Esophagus (tissue), 2 donors: ENCODE measurements at regions not wholly inside any gene's neighbourhood (a gene's known extent, or its start where the extent isn't known, plus 50 kb on each side); places are given as distances from the start of the nearest gene placed in this dataset.
"Not testable (repeated sequence)": the region's sequence is repeated elsewhere in the genome, so short reads cannot be mapped to it uniquely, and the experiment has no call there.

Experiments used
- H3K27ac ChIP-seq, 2 donors: one replicate each; pipeline ENCODE4 v1.5.1; 2013; ENCODE audit warnings: low read depth in 2 of 2, mild to moderate bottlenecking in 2 of 2, inconsistent platforms in 1 of 2, low read length in 1 of 2, moderate library complexity in 1 of 2
- H3K27me3 ChIP-seq, 2 donors: one replicate each; pipeline ENCODE4 v1.6.1; 2013; ENCODE audit warnings: low read length in 2 of 2, control low read depth in 1 of 2, mild to moderate bottlenecking in 1 of 2; ENCODE audit not compliant: insufficient read depth in 2 of 2, control insufficient read depth in 1 of 2
- H3K36me3 ChIP-seq, 2 donors: one replicate each; pipeline ENCODE4 v1.6.1; 2013; ENCODE audit warnings: low read length in 1 of 2; ENCODE audit not compliant: control insufficient read depth in 2 of 2, insufficient read depth in 2 of 2
- H3K4me1 ChIP-seq, 2 donors: one replicate each; pipeline ENCODE4 v1.6.1; 2013; ENCODE audit warnings: low read length in 1 of 2; ENCODE audit not compliant: control insufficient read depth in 2 of 2, insufficient read depth in 2 of 2
- H3K4me3 ChIP-seq, 2 donors: one replicate each; pipeline ENCODE4 v1.5.1; 2013; ENCODE audit warnings: low read length in 2 of 2, mild to moderate bottlenecking in 2 of 2, low read depth in 1 of 2, moderate library complexity in 1 of 2
- H3K9me3 ChIP-seq, 2 donors: one replicate each; pipeline ENCODE4 v1.6.1; 2013; ENCODE audit warnings: mild to moderate bottlenecking in 2 of 2, low read depth in 1 of 2, low read length in 1 of 2, moderate library complexity in 1 of 2; ENCODE audit not compliant: control insufficient read depth in 2 of 2, insufficient read depth in 1 of 2
- WGBS, 2 donors: extraction: QIAGEN DNeasy Blood & Tissue Kit; methylation state at CpG; one replicate each; pipeline ENCODE4 v1.1.7; 2013; 5-methylcytosine and 5-hydroxymethylcytosine counted together
- donor health status: healthy with polysubstance abuse.
- donor health status: Bipolar disorder and iron deficiency.

DNA sequence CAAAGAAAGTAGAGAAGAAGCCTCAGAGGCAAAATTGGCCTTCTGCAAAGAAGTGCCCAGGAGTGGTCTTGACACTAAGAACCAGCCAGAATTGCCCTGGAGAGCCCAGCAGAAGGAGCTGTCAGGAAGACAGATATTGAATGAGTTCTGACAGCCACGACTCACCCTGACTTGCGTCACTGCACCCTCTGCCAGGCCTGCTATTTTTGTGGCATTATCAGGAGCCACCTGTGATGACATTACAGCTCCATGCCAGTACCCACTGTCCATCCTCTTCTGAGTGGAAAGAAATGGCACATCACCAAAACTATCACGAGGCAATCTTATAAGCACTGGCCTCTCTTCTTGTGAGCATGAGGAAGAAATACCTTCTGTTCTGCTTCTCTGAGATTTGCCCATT is 67.7 kb downstream of the SMIM20 start:
- Histone ChIP-seq H3K4me3 (no peak overlapping the region), H3K36me3 (no peaks in the 10 kb centered on the region), H3K4me1 (no peaks in the 10 kb centered on the region), H3K9me3 (no peaks in the 10 kb centered on the region), H3K27me3 (no peaks in the 10 kb centered on the region), H3K27ac (no peak overlapping the region)
- WGBS, 2 donors = 81 to 89% methylated on average over 3 of the region's 3 CpGs

GRCh38 chr4:25982962-25983361 is 68.9 kb downstream of the SMIM20 start:
- 77 to 80% methylated on average over 7 of the region's 7 CpGs for WGBS, 2 donors
- Histone ChIP-seq H3K27me3 (no peaks in the 10 kb centered on the region), H3K27ac (no peak overlapping the region), H3K36me3 (no peaks in the 10 kb centered on the region), H3K4me1 (no peaks in the 10 kb centered on the region), H3K4me3 (no peak overlapping the region), H3K9me3 (no peaks in the 10 kb centered on the region)

DNA sequence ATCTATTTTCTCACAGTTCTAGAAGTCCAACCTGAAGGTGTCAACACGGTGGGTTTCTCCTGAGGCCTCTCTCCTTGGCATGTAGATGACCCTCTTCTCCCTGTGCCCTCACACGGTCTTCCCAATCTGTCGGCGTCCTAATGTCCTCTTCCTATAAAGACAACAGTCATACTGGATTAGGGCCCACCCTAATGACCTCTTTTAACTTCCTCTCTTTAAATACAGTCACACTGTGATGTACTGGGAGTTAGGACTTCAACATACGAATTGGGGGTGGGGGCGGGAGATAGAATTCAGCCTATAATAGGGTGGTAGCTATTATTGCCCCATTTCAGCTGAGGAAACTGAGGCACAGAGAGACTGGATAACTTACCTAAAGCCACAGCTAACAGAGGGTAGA is 70.2 kb downstream of the SMIM20 start:
- WGBS, 2 donors = 89 to 90% methylated on average over 6 of the region's 6 CpGs
- no peaks in the 10 kb centered on the region for H3K27me3 ChIP-seq
- H3K27ac ChIP-seq = no peak overlapping the region
- H3K4me3 ChIP-seq = no peak overlapping the region
- no peaks in the 10 kb centered on the region for H3K9me3 ChIP-seq
- H3K4me1 ChIP-seq = no peaks in the 10 kb centered on the region
- no peaks in the 10 kb centered on the region for H3K36me3 ChIP-seq

GRCh38 chr4:25984796-25985195 is 70.8 kb downstream of the SMIM20 start:
- H3K27ac ChIP-seq = no peak overlapping the region
- 78 to 85% methylated on average over 5 of the region's 5 CpGs for WGBS, 2 donors
- H3K9me3 ChIP-seq = no peaks in the 10 kb centered on the region

GRCh38 chr4:25986807-25987206 is 72.8 kb downstream of the SMIM20 start:
- no peaks in the 10 kb centered on the region for H3K27me3 ChIP-seq
- no peaks in the 10 kb centered on the region for H3K4me1 ChIP-seq
- no peak overlapping the region for H3K4me3 ChIP-seq
- H3K27ac ChIP-seq = no peak overlapping the region
- no peaks in the 10 kb centered on the region for H3K36me3 ChIP-seq
- 94 to 96% methylated on average over 7 of the region's 7 CpGs for WGBS, 2 donors
- no peaks in the 10 kb centered on the region for H3K9me3 ChIP-seq

More at GRCh38 chr4:25984796-25985195, 70.8 kb downstream of the SMIM20 start:
- no peak overlapping the region for H3K4me3 ChIP-seq
- H3K4me1 ChIP-seq = no peaks in the 10 kb centered on the region
- no peaks in the 10 kb centered on the region for H3K27me3 ChIP-seq
- H3K36me3 ChIP-seq = no peaks in the 10 kb centered on the region

- WGBS, 2 donors = 63 to 66% methylated on average over 3 of the region's 3 CpGs
- Histone ChIP-seq H3K36me3 (no peaks in the 10 kb centered on the region), H3K4me3 (no peak overlapping the region), H3K9me3 (no peaks in the 10 kb centered on the region), H3K4me1 (no peaks in the 10 kb centered on the region), H3K27me3 (no peaks in the 10 kb centered on the region), H3K27ac (no peak overlapping the region)
Observed at GRCh38 chr4:25991340-25991739, 77.3 kb downstream of the SMIM20 start.

GRCh38 chr4:25993395-25994185 is 79.6 kb downstream of the SMIM20 start:
- no peaks in the 10 kb centered on the region for H3K4me1 ChIP-seq
- WGBS, 2 donors = 68 to 70% methylated on average over 16 of the region's 16 CpGs
- no peaks in the 10 kb centered on the region for H3K36me3 ChIP-seq
- H3K9me3 ChIP-seq = no peaks in the 10 kb centered on the region
- H3K4me3 ChIP-seq = no peak overlapping the region
- H3K27ac ChIP-seq = no peak overlapping the region
- no peaks in the 10 kb centered on the region for H3K27me3 ChIP-seq

- H3K9me3 ChIP-seq, H3K27me3 ChIP-seq, H3K27ac ChIP-seq, H3K4me3 ChIP-seq, H3K36me3 ChIP-seq, H3K4me1 ChIP-seq: not testable (repeated sequence)
- 66 to 82% methylated on average over 4 of the region's 4 CpGs for WGBS, 2 donors
Observed at GRCh38 chr4:25994577-25994976, 80.6 kb downstream of the SMIM20 start.

GRCh38 chr4:26000274-26000950 is 86.4 kb downstream of the SMIM20 start:
- Histone ChIP-seq H3K27ac (no peak overlapping the region), H3K4me3 (no peak overlapping the region), H3K36me3 (no peaks in the 10 kb centered on the region), H3K27me3 (no peaks in the 10 kb centered on the region), H3K4me1 (no peaks in the 10 kb centered on the region), H3K9me3 (no peaks in the 10 kb centered on the region)
- 80 to 90% methylated on average over 2 of the region's 2 CpGs for WGBS, 2 donors

DNA sequence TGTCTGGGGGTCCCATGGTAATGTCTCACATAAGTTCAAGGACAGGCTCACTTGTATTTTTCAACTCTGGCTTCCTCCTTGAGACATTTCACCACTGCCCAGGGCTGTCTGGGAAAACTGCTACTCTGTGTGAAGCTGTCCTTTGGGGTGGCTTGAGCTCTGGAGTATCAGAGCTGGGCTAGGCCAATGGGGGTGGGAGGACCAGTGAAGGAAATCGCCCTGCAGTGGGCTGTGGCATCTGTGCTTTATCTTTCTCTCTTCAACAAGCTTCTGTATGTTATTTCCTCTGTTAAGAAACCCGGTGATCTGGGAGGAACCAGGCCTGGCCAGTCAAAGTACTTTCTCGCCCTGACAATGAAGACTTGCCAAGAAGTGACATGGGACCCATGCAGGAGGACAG is 87.4 kb downstream of the SMIM20 start:
- Histone ChIP-seq H3K9me3 (no peaks in the 10 kb centered on the region), H3K4me1 (no peaks in the 10 kb centered on the region), H3K27ac (no peak overlapping the region), H3K27me3 (no peaks in the 10 kb centered on the region), H3K36me3 (no peaks in the 10 kb centered on the region), H3K4me3 (no peak overlapping the region)
- WGBS, 2 donors = 76 to 84% methylated on average over 3 of the region's 3 CpGs
